NCI-H2107 (cell line): ENCODE measurements at regions not wholly inside any gene's neighbourhood (a gene's known extent, or its start where the extent isn't known, plus 50 kb on each side); places are given as distances from the start of the nearest gene placed in this dataset.
"Not testable (repeated sequence)": the region's sequence is repeated elsewhere in the genome, so short reads cannot be mapped to it uniquely, and the experiment has no call there.

Experiments used
- DNase-seq: peaks from one replicate; lab custom pipeline; 2025; lab: John Stamatoyannopoulos, UW

- DNase-seq: no peak
Measured at GRCh38 chr2:215744514-215744913, 268.8 kb downstream of the MREG start.

- no peak for DNase-seq
Measured at GRCh38 chr2:215743066-215743465, 270.3 kb downstream of the MREG start.

- no peak for DNase-seq
Measured at GRCh38 chr2:215742021-215742420, 271.3 kb downstream of the MREG start.

GRCh38 chr2:215740071-215740470, 273.3 kb downstream of the MREG start:
- no peak for DNase-seq

- no peak for DNase-seq
Measured at GRCh38 chr2:215738351-215738750, 275.0 kb downstream of the MREG start.

- no peak for DNase-seq
Measured at GRCh38 chr2:215737477-215737876, 275.9 kb downstream of the MREG start.

- DNase-seq: no peak
Measured at GRCh38 chr2:215736653-215737290, 276.6 kb downstream of the MREG start.

GRCh38 chr2:215731108-215731658, 282.2 kb downstream of the MREG start:
- DNase-seq: no peak

GRCh38 chr2:215729985-215730620, 283.2 kb downstream of the MREG start:
- no peak for DNase-seq

GRCh38 chr2:215728504-215729065, 284.8 kb downstream of the MREG start:
- no peak for DNase-seq

GRCh38 chr2:215727507-215728503, 285.5 kb downstream of the MREG start:
- DNase-seq: no peak

GRCh38 chr2:215726070-215726469, 287.3 kb downstream of the MREG start:
- no peak for DNase-seq

GRCh38 chr2:215724146-215724545, 288.3 kb upstream of the FN1 start:
- DNase-seq: no peak

GRCh38 chr2:215723631-215724011, 287.8 kb upstream of the FN1 start:
- DNase-seq: no peak

- DNase-seq: no peak
Measured at GRCh38 chr2:215722986-215723630, 287.2 kb upstream of the FN1 start.

- no peak for DNase-seq
Measured at GRCh38 chr2:215722125-215722524, 286.3 kb upstream of the FN1 start.

- not testable (repeated sequence) for DNase-seq
Measured at GRCh38 chr2:215721515-215721914, 285.6 kb upstream of the FN1 start.

- DNase-seq: no peak
Measured at GRCh38 chr2:215718890-215719289, 283.0 kb upstream of the FN1 start.

GRCh38 chr2:215718436-215718835, 282.6 kb upstream of the FN1 start:
- no peak for DNase-seq

GRCh38 chr2:215717501-215718381, 281.9 kb upstream of the FN1 start:
- DNase-seq: no peak

GRCh38 chr2:215716956-215717355, 281.1 kb upstream of the FN1 start:
- DNase-seq: no peak
